Anterior cingulate cortex (tissue), 58 donors: ENCODE measurements at regions not wholly inside any gene's neighbourhood (a gene's known extent, or its start where the extent isn't known, plus 50 kb on each side); places are given as distances from the start of the nearest gene placed in this dataset.
A peak's percentile ranks its signal among the peaks of the same experiment; 100 is the strongest.
"Not testable (repeated sequence)": the region's sequence is repeated elsewhere in the genome, so short reads cannot be mapped to it uniquely, and the experiment has no call there.

Source experiments
- DNase-seq, 58 donors: peaks; one replicate each; lab custom pipeline; 2025; lab: John Stamatoyannopoulos, UW

GRCh38 chr18:59802031-59802430 is 97.8 kb upstream of the PMAIP1 start:
- DNase-seq, result no peak

GRCh38 chr18:59801576-59801975 is 98.2 kb upstream of the PMAIP1 start:
- DNase-seq, result no peak

GRCh38 chr18:59800897-59801296 is 98.9 kb upstream of the PMAIP1 start:
- no peak for DNase-seq

GRCh38 chr18:59799383-59800015 is 100.3 kb upstream of the PMAIP1 start:
- no peak for DNase-seq

GRCh38 chr18:59795882-59796281 is 98.7 kb upstream of the CCBE1 start:
- DNase-seq, result no peak

GRCh38 chr18:59792353-59792752 is 95.1 kb upstream of the CCBE1 start:
- no peak for DNase-seq

- not testable (repeated sequence) for DNase-seq
Measured at GRCh38 chr18:59790346-59790936, 93.2 kb upstream of the CCBE1 start.

GRCh38 chr18:59788791-59789106 is 91.5 kb upstream of the CCBE1 start:
- no peak for DNase-seq

GRCh38 chr18:59787998-59788790 is 91.0 kb upstream of the CCBE1 start:
- DNase-seq, result no peak

- no peak for DNase-seq
Measured at GRCh38 chr18:59784694-59785093, 87.5 kb upstream of the CCBE1 start.

- peak in 3 of 58 donors; percentile 1 to 12 (median 6) for DNase-seq
Measured at GRCh38 chr18:59783138-59783537, 85.9 kb upstream of the CCBE1 start.

- no peak for DNase-seq
Measured at GRCh38 chr18:59779979-59780378, 82.8 kb upstream of the CCBE1 start.

GRCh38 chr18:59778434-59778833 is 81.2 kb upstream of the CCBE1 start:
- DNase-seq, result no peak

- no peak for DNase-seq
Measured at GRCh38 chr18:59777636-59778035, 80.4 kb upstream of the CCBE1 start.

GRCh38 chr18:59769129-59769865 is 72.1 kb upstream of the CCBE1 start:
- DNase-seq, result no peak

- no peak for DNase-seq
Measured at GRCh38 chr18:59768409-59768808, 71.2 kb upstream of the CCBE1 start.

GRCh38 chr18:59767732-59768131 is 70.5 kb upstream of the CCBE1 start:
- no peak for DNase-seq

- no peak for DNase-seq
Measured at GRCh38 chr18:59765343-59765742, 68.1 kb upstream of the CCBE1 start.

GRCh38 chr18:59764281-59764680 is 67.1 kb upstream of the CCBE1 start:
- no peak for DNase-seq

GRCh38 chr18:59763541-59764136 is 66.4 kb upstream of the CCBE1 start:
- no peak for DNase-seq
